BLaER1 (cell line): ENCODE measurements at regions not wholly inside any gene's neighbourhood (a gene's known extent, or its start where the extent isn't known, plus 50 kb on each side); places are given as distances from the start of the nearest gene placed in this dataset.

Experiments
- H3K27ac ChIP-seq: shearing (Covaris generic); formaldehyde crosslinking; 2 replicates; pipeline ENCODE4 v1.8.1; 2022
- H3K27me3 ChIP-seq: shearing (Covaris generic); formaldehyde crosslinking; 2 replicates; pipeline ENCODE4 v1.8.1; 2022
- H3K36me3 ChIP-seq: shearing (Covaris generic); formaldehyde crosslinking; 2 replicates; pipeline ENCODE4 v1.8.1; 2022
- H3K4me1 ChIP-seq: shearing (Covaris generic); formaldehyde crosslinking; 2 replicates; pipeline ENCODE4 v1.8.1; 2022
- H3K4me2 ChIP-seq: shearing (Covaris generic); formaldehyde crosslinking; 2 replicates; pipeline ENCODE4 v1.8.1; 2022
- H3K4me3 ChIP-seq: shearing (Covaris generic); formaldehyde crosslinking; 2 replicates; pipeline ENCODE4 v1.8.1; 2022
- H3K9ac ChIP-seq: shearing (Covaris generic); formaldehyde crosslinking; 2 replicates; pipeline ENCODE4 v1.8.1; 2022
- H3K9me3 ChIP-seq: shearing (Covaris generic); formaldehyde crosslinking; 2 replicates; pipeline ENCODE4 v1.8.1; 2022
- H4K20me1 ChIP-seq: shearing (Covaris generic); formaldehyde crosslinking; 2 replicates; pipeline ENCODE4 v1.8.1; 2022
- Cebpa-rat ChIP-seq: shearing (Covaris generic); IDR thresholded peaks from 2 replicates; pipeline ENCODE4 v1.8.1; 2022

- no peaks in the 10 kb centered on the region for H3K9me3 ChIP-seq
- no peaks in the 10 kb centered on the region for H4K20me1 ChIP-seq
- H3K4me3 ChIP-seq: no peak overlapping the region
- no peaks in the 10 kb centered on the region for H3K27me3 ChIP-seq
- H3K27ac ChIP-seq: no peak overlapping the region
- no peaks in the 10 kb centered on the region for H3K4me1 ChIP-seq
- no peaks in the 10 kb centered on the region for H3K36me3 ChIP-seq
- H3K9ac ChIP-seq: no peak overlapping the region
- no peak overlapping the region for H3K4me2 ChIP-seq
- TF ChIP-seq Cebpa-rat: no peak
These were observed 69.1 kb downstream of the SOX1 start for GRCh38 chr13:112136095-112136494.

- H3K36me3 ChIP-seq: no peaks in the 10 kb centered on the region
- H4K20me1 ChIP-seq: no peaks in the 10 kb centered on the region
- H3K9ac ChIP-seq: no peak overlapping the region
- no peak overlapping the region for H3K4me2 ChIP-seq
- H3K27me3 ChIP-seq: no peaks in the 10 kb centered on the region
- H3K4me1 ChIP-seq: no peaks in the 10 kb centered on the region
- no peaks in the 10 kb centered on the region for H3K9me3 ChIP-seq
- no peak overlapping the region for H3K4me3 ChIP-seq
- TF ChIP-seq Cebpa-rat: no peak
- H3K27ac ChIP-seq: no peak overlapping the region
These were observed 70.2 kb downstream of the SOX1 start for GRCh38 chr13:112137144-112137543.

GRCh38 chr13:112140366-112140765 lies 73.4 kb downstream of the SOX1 start:
- TF ChIP-seq Cebpa-rat: no peak
- Histone ChIP-seq H3K4me2 (no peak overlapping the region), H3K36me3 (no peaks in the 10 kb centered on the region), H4K20me1 (no peaks in the 10 kb centered on the region), H3K4me1 (no peaks in the 10 kb centered on the region), H3K9me3 (no peaks in the 10 kb centered on the region), H3K4me3 (no peak overlapping the region), H3K27me3 (no peaks in the 10 kb centered on the region), H3K9ac (no peak overlapping the region), H3K27ac (no peak overlapping the region)

GRCh38 chr13:112141643-112142400 lies 74.9 kb downstream of the SOX1 start:
- no peaks in the 10 kb centered on the region for H3K4me1 ChIP-seq
- no peak overlapping the region for H3K4me2 ChIP-seq
- TF ChIP-seq Cebpa-rat: no peak
- H4K20me1 ChIP-seq: no peaks in the 10 kb centered on the region
- H3K4me3 ChIP-seq: no peak overlapping the region
- H3K27me3 ChIP-seq: no peaks in the 10 kb centered on the region
- no peak overlapping the region for H3K27ac ChIP-seq
- no peaks in the 10 kb centered on the region for H3K36me3 ChIP-seq
- H3K9ac ChIP-seq: no peak overlapping the region
- H3K9me3 ChIP-seq: peaks cover 8% of the 10 kb centered on the region; the same call in 1 of the 2 replicates

- TF ChIP-seq Cebpa-rat: no peak
- H3K4me3 ChIP-seq: no peak overlapping the region
- H3K9me3 ChIP-seq: peaks cover 14% of the 10 kb centered on the region; the same call in 1 of the 2 replicates
- no peak overlapping the region for H3K27ac ChIP-seq
- H3K9ac ChIP-seq: no peak overlapping the region
- H3K36me3 ChIP-seq: no peaks in the 10 kb centered on the region
- H4K20me1 ChIP-seq: no peaks in the 10 kb centered on the region
- no peak overlapping the region for H3K4me2 ChIP-seq
- H3K4me1 ChIP-seq: no peaks in the 10 kb centered on the region
- H3K27me3 ChIP-seq: no peaks in the 10 kb centered on the region
These were observed 75.5 kb downstream of the SOX1 start for GRCh38 chr13:112142401-112142930.

GRCh38 chr13:112143046-112143752 lies 76.2 kb downstream of the SOX1 start:
- peaks cover 20% of the 10 kb centered on the region for H3K9me3 ChIP-seq
- no peaks in the 10 kb centered on the region for H3K27me3 ChIP-seq
- no peaks in the 10 kb centered on the region for H3K36me3 ChIP-seq
- H4K20me1 ChIP-seq: no peaks in the 10 kb centered on the region
- H3K4me2 ChIP-seq: no peak overlapping the region
- H3K9ac ChIP-seq: no peak overlapping the region
- TF ChIP-seq Cebpa-rat: no peak
- H3K4me1 ChIP-seq: no peaks in the 10 kb centered on the region
- H3K27ac ChIP-seq: no peak overlapping the region
- no peak overlapping the region for H3K4me3 ChIP-seq

GRCh38 chr13:112143753-112144615 lies 77.0 kb downstream of the SOX1 start:
- no peak overlapping the region for H3K27ac ChIP-seq
- H3K36me3 ChIP-seq: no peaks in the 10 kb centered on the region
- H3K4me1 ChIP-seq: no peaks in the 10 kb centered on the region
- H4K20me1 ChIP-seq: no peaks in the 10 kb centered on the region
- H3K4me3 ChIP-seq: no peak overlapping the region
- H3K27me3 ChIP-seq: no peaks in the 10 kb centered on the region
- H3K9ac ChIP-seq: no peak overlapping the region
- TF ChIP-seq Cebpa-rat: no peak
- peaks cover 27% of the 10 kb centered on the region for H3K9me3 ChIP-seq
- H3K4me2 ChIP-seq: no peak overlapping the region

GRCh38 chr13:112144616-112145550 lies 77.9 kb downstream of the SOX1 start:
- no peaks in the 10 kb centered on the region for H4K20me1 ChIP-seq
- no peaks in the 10 kb centered on the region for H3K27me3 ChIP-seq
- no peaks in the 10 kb centered on the region for H3K4me1 ChIP-seq
- H3K36me3 ChIP-seq: no peaks in the 10 kb centered on the region
- no peak overlapping the region for H3K9ac ChIP-seq
- H3K27ac ChIP-seq: no peak overlapping the region
- no peak for TF ChIP-seq Cebpa-rat
- no peak overlapping the region for H3K4me3 ChIP-seq
- H3K4me2 ChIP-seq: no peak overlapping the region
- peaks cover 34% of the 10 kb centered on the region for H3K9me3 ChIP-seq
